ENCODE measurements at regions not wholly inside any gene's neighbourhood (a gene's known extent, or its start where the extent isn't known, plus 50 kb on each side); places are given as distances from the start of the nearest gene placed in this dataset.

DNA sequence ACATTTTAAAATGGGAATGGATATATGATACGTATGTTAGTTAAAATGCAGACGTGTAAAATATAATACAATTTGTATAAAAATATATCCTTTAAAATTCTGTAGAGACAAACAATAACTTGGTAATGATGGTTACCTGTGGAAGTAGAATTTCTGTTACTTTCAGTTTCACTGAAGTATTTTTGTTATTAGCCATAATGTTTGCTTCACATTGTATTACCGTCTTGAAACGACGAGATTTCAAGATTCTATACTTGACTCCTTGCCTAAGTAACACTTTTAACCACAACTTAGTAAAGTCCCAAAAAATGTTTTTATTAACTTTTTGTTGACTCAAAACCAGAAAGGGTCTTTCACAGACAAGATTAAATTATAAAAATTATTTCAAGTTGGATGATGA, 488.3 kb upstream of the VRK2 start:
- no peak for TF ChIP-seq POLR2A (IDR thresholded peaks at IDR 0.05)
- TF ChIP-seq, protein P1, sequence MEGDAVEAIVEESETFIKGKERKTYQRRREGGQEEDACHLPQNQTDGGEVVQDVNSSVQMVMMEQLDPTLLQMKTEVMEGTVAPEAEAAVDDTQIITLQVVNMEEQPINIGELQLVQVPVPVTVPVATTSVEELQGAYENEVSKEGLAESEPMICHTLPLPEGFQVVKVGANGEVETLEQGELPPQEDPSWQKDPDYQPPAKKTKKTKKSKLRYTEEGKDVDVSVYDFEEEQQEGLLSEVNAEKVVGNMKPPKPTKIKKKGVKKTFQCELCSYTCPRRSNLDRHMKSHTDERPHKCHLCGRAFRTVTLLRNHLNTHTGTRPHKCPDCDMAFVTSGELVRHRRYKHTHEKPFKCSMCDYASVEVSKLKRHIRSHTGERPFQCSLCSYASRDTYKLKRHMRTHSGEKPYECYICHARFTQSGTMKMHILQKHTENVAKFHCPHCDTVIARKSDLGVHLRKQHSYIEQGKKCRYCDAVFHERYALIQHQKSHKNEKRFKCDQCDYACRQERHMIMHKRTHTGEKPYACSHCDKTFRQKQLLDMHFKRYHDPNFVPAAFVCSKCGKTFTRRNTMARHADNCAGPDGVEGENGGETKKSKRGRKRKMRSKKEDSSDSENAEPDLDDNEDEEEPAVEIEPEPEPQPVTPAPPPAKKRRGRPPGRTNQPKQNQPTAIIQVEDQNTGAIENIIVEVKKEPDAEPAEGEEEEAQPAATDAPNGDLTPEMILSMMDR (IDR thresholded peaks at IDR 0.05) = no peak

All from tibial nerve (tissue), 3 donors.